BLaER1 (cell line): ENCODE measurements at regions not wholly inside any gene's neighbourhood (a gene's known extent, or its start where the extent isn't known, plus 50 kb on each side); places are given as distances from the start of the nearest gene placed in this dataset.
"Not testable (repeated sequence)": the region's sequence is repeated elsewhere in the genome, so short reads cannot be mapped to it uniquely, and the experiment has no call there.

Experiments
- H3K27ac ChIP-seq: shearing (Covaris generic); formaldehyde crosslinking; 2 replicates; pipeline ENCODE4 v1.8.1; 2022
- H3K27me3 ChIP-seq: shearing (Covaris generic); formaldehyde crosslinking; 2 replicates; pipeline ENCODE4 v1.8.1; 2022
- H3K36me3 ChIP-seq: shearing (Covaris generic); formaldehyde crosslinking; 2 replicates; pipeline ENCODE4 v1.8.1; 2022
- H3K4me1 ChIP-seq: shearing (Covaris generic); formaldehyde crosslinking; 2 replicates; pipeline ENCODE4 v1.8.1; 2022
- H3K4me2 ChIP-seq: shearing (Covaris generic); formaldehyde crosslinking; 2 replicates; pipeline ENCODE4 v1.8.1; 2022
- H3K4me3 ChIP-seq: shearing (Covaris generic); formaldehyde crosslinking; 2 replicates; pipeline ENCODE4 v1.8.1; 2022
- H3K9ac ChIP-seq: shearing (Covaris generic); formaldehyde crosslinking; 2 replicates; pipeline ENCODE4 v1.8.1; 2022
- H3K9me3 ChIP-seq: shearing (Covaris generic); formaldehyde crosslinking; 2 replicates; pipeline ENCODE4 v1.8.1; 2022
- H4K20me1 ChIP-seq: shearing (Covaris generic); formaldehyde crosslinking; 2 replicates; pipeline ENCODE4 v1.8.1; 2022
- Cebpa-rat ChIP-seq: shearing (Covaris generic); IDR thresholded peaks from 2 replicates; pipeline ENCODE4 v1.8.1; 2022

GRCh38 chr6:121920616-121921015 is 478.8 kb upstream of the HSF2 start:
- Histone ChIP-seq H3K9ac (no peak overlapping the region), H3K4me3 (no peak overlapping the region), H3K27ac (no peak overlapping the region), H3K4me1 (peaks cover 8% of the 10 kb centered on the region; the same call in 1 of the 2 replicates), H3K9me3 (no peaks in the 10 kb centered on the region), H3K27me3 (no peaks in the 10 kb centered on the region), H3K4me2 (no peak overlapping the region), H4K20me1 (no peaks in the 10 kb centered on the region), H3K36me3 (no peaks in the 10 kb centered on the region)
- no peak for TF ChIP-seq Cebpa-rat

- Histone ChIP-seq H3K27ac (no peak overlapping the region), H3K4me2 (no peak overlapping the region), H3K9ac (no peak overlapping the region), H3K36me3 (no peaks in the 10 kb centered on the region), H4K20me1 (no peaks in the 10 kb centered on the region), H3K9me3 (no peaks in the 10 kb centered on the region), H3K27me3 (no peaks in the 10 kb centered on the region), H3K4me1 (peaks cover 8% of the 10 kb centered on the region; the same call in 1 of the 2 replicates), H3K4me3 (no peak overlapping the region)
- TF ChIP-seq Cebpa-rat: no peak
Measured at GRCh38 chr6:121925024-121925423, 474.4 kb upstream of the HSF2 start.

- Histone ChIP-seq H3K9me3 (no peaks in the 10 kb centered on the region), H3K9ac (no peak overlapping the region), H3K27ac (no peak overlapping the region), H3K36me3 (no peaks in the 10 kb centered on the region), H4K20me1 (no peaks in the 10 kb centered on the region), H3K27me3 (no peaks in the 10 kb centered on the region), H3K4me3 (no peak overlapping the region), H3K4me1 (peaks cover 8% of the 10 kb centered on the region; the same call in 1 of the 2 replicates), H3K4me2 (no peak overlapping the region)
- TF ChIP-seq Cebpa-rat: no peak
Measured at GRCh38 chr6:121925534-121926255, 473.8 kb upstream of the HSF2 start.

- Histone ChIP-seq H3K27ac (no peak overlapping the region), H3K27me3 (no peaks in the 10 kb centered on the region), H3K4me1 (peaks cover 17% of the 10 kb centered on the region), H3K4me3 (no peak overlapping the region), H3K4me2 (no peak overlapping the region), H3K9me3 (no peaks in the 10 kb centered on the region), H4K20me1 (no peaks in the 10 kb centered on the region), H3K36me3 (no peaks in the 10 kb centered on the region), H3K9ac (no peak overlapping the region)
- TF ChIP-seq Cebpa-rat: no peak
Measured at GRCh38 chr6:121929301-121929700, 470.2 kb upstream of the HSF2 start.

GRCh38 chr6:121932076-121932991 is 467.1 kb upstream of the HSF2 start:
- H3K9ac ChIP-seq: no peak overlapping the region
- H3K36me3 ChIP-seq: no peaks in the 10 kb centered on the region
- H3K4me1 ChIP-seq: peaks cover 9% of the 10 kb centered on the region
- no peak overlapping the region for H3K4me3 ChIP-seq
- no peaks in the 10 kb centered on the region for H3K27me3 ChIP-seq
- H3K27ac ChIP-seq: no peak overlapping the region
- no peaks in the 10 kb centered on the region for H3K9me3 ChIP-seq
- H4K20me1 ChIP-seq: no peaks in the 10 kb centered on the region
- no peak for TF ChIP-seq Cebpa-rat
- peak overlapping the region; percentile 37 for H3K4me2 ChIP-seq

GRCh38 chr6:121934451-121934850 is 465.0 kb upstream of the HSF2 start:
- TF ChIP-seq Cebpa-rat: no peak
- Histone ChIP-seq H3K36me3 (no peaks in the 10 kb centered on the region), H3K4me1 (peaks cover 9% of the 10 kb centered on the region), H3K4me3 (no peak overlapping the region), H3K9ac (no peak overlapping the region), H4K20me1 (no peaks in the 10 kb centered on the region), H3K27me3 (no peaks in the 10 kb centered on the region), H3K4me2 (no peak overlapping the region), H3K9me3 (no peaks in the 10 kb centered on the region), H3K27ac (no peak overlapping the region)

- Histone ChIP-seq H3K9me3 (no peaks in the 10 kb centered on the region), H3K4me1 (no peaks in the 10 kb centered on the region), H4K20me1 (no peaks in the 10 kb centered on the region), H3K27me3 (no peaks in the 10 kb centered on the region), H3K4me2 (no peak overlapping the region), H3K36me3 (no peaks in the 10 kb centered on the region), H3K9ac (no peak overlapping the region), H3K4me3 (no peak overlapping the region), H3K27ac (no peak overlapping the region)
- no peak; the same call in 1 of the 2 replicates for TF ChIP-seq Cebpa-rat
Measured at GRCh38 chr6:121940728-121941127, 458.7 kb upstream of the HSF2 start.

GRCh38 chr6:121944354-121944753 is 455.1 kb upstream of the HSF2 start:
- Histone ChIP-seq H3K36me3 (no peaks in the 10 kb centered on the region), H3K9ac (no peak overlapping the region), H3K4me3 (no peak overlapping the region), H3K4me2 (no peak overlapping the region), H3K9me3 (no peaks in the 10 kb centered on the region), H3K27me3 (no peaks in the 10 kb centered on the region), H3K27ac (no peak overlapping the region), H4K20me1 (no peaks in the 10 kb centered on the region), H3K4me1 (no peaks in the 10 kb centered on the region)
- TF ChIP-seq Cebpa-rat: no peak

- no peak overlapping the region for H3K27ac ChIP-seq
- no peak overlapping the region for H3K9ac ChIP-seq
- TF ChIP-seq Cebpa-rat: no peak
- H3K4me1 ChIP-seq: no peaks in the 10 kb centered on the region
- H3K4me2 ChIP-seq: no peak overlapping the region
- H3K4me3 ChIP-seq: no peak overlapping the region
- no peaks in the 10 kb centered on the region for H4K20me1 ChIP-seq
- no peaks in the 10 kb centered on the region for H3K9me3 ChIP-seq
- no peaks in the 10 kb centered on the region for H3K36me3 ChIP-seq
- H3K27me3 ChIP-seq: no peaks in the 10 kb centered on the region
Measured at GRCh38 chr6:121951123-121951522, 448.3 kb upstream of the HSF2 start.

- H3K4me2 ChIP-seq: no peak overlapping the region
- no peaks in the 10 kb centered on the region for H3K9me3 ChIP-seq
- H3K9ac ChIP-seq: no peak overlapping the region
- H3K36me3 ChIP-seq: no peaks in the 10 kb centered on the region
- no peak overlapping the region for H3K27ac ChIP-seq
- no peaks in the 10 kb centered on the region for H3K27me3 ChIP-seq
- no peaks in the 10 kb centered on the region for H4K20me1 ChIP-seq
- H3K4me1 ChIP-seq: no peaks in the 10 kb centered on the region
- H3K4me3 ChIP-seq: no peak overlapping the region
- no peak for TF ChIP-seq Cebpa-rat
Measured at GRCh38 chr6:121951918-121952379, 447.5 kb upstream of the HSF2 start.

GRCh38 chr6:121955401-121955800 is 444.1 kb upstream of the HSF2 start:
- peaks cover 10% of the 10 kb centered on the region for H3K4me1 ChIP-seq
- H4K20me1 ChIP-seq, H3K27ac ChIP-seq, H3K9ac ChIP-seq, H3K9me3 ChIP-seq, H3K36me3 ChIP-seq, H3K4me2 ChIP-seq, H3K27me3 ChIP-seq, H3K4me3 ChIP-seq: not testable (repeated sequence)
